Ovary (tissue), 3 donors: ENCODE measurements at regions not wholly inside any gene's neighbourhood (a gene's known extent, or its start where the extent isn't known, plus 50 kb on each side); places are given as distances from the start of the nearest gene placed in this dataset.

Experiments used
- CTCF ChIP-seq, 3 donors: fragments of 450-650 bp in 2 of 3; fragments of 200-600 bp in 1 of 3; IDR thresholded peaks; one replicate each; pipeline versions ENCODE4 v1.5.1 to v1.8.0; 2016 to 2022; ENCODE audit warnings: antibody characterized with exemption in 3 of 3, mild to moderate bottlenecking in 1 of 3
- EP300 ChIP-seq: sonication (generic); formaldehyde crosslinking; IDR thresholded peaks from one replicate; pipeline ENCODE4 v1.6.1; 2017; ENCODE audit warnings: antibody characterized with exemption
- POLR2A ChIP-seq: fragments of 450-650 bp; IDR thresholded peaks from one replicate; pipeline ENCODE4 v1.6.1; 2017; ENCODE audit warnings: antibody characterized with exemption, mild to moderate bottlenecking, moderate library complexity
- donor health status: DM: no; HTN: no; CAD: no.

- TF ChIP-seq POLR2A (no peak), EP300 (no peak), CTCF (IDR thresholded peaks at IDR 0.05) (no peak)
These were observed 104.1 kb upstream of the BASP1 start for GRCh38 chr5:17113174-17113958.
